ENCODE measurements at regions not wholly inside any gene's neighbourhood (a gene's known extent, or its start where the extent isn't known, plus 50 kb on each side); places are given as distances from the start of the nearest gene placed in this dataset.

DNA sequence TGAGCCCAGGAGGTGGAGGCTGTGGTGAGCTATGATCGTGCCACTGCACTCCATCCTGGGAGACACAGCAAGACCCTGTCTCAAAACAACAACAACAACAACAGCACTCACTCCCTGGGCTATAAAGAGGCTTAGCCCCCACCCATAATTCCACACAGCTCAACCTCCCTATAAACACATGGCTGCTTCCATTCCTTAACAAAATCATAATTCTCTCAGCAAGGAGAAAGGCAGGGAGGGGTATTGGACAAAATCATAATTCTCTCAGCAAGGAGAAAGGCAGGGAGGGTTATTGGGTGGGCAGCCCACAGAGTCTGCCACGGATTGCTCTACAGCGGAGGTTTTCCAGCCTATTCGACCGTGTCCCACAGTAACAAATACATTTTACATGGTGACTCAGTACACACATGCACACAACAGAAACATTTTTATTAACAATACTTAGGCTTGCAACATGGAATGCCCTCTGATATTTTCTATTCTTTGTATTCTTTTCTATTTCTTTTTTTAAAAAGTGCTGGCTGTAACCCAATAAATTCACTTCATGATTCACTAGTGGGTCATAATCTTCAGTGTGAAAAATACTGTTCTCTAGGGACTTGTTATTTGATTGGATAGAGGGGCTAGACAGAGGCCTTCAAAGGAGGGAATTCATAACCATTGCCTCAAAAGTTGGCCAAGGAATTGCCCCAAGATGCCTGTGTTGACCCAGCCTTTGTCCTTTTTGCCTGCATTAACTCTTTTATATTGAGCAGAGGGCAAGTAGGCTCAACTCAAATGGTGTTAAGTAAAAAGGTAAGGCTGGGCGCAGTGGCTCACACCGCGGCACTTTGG lies 50.6 kb upstream of the ZMYND8 start:
- Mint-ChIP-seq H3K27me3 (no peaks in the 10 kb centered on the region), H3K36me3 (ENCODE audit: low read depth) (no peaks in the 10 kb centered on the region), H3K27ac (no peak overlapping the region), H3K4me1 (peaks cover 4% of the 10 kb centered on the region), H3K9me3 (no peaks in the 10 kb centered on the region), H3K4me3 (no peak overlapping the region)
- CTCF ChIA-PET = interaction anchor here (0.6 to 3.3 kb wide), 3 partner anchors 23 to 155 kb away, joined by 5 to 12 read pairs (median 9); no protein-coding TSS in a partner anchor
- POLR2A ChIA-PET = no interaction called here
- DNase-seq = no peak

DNA sequence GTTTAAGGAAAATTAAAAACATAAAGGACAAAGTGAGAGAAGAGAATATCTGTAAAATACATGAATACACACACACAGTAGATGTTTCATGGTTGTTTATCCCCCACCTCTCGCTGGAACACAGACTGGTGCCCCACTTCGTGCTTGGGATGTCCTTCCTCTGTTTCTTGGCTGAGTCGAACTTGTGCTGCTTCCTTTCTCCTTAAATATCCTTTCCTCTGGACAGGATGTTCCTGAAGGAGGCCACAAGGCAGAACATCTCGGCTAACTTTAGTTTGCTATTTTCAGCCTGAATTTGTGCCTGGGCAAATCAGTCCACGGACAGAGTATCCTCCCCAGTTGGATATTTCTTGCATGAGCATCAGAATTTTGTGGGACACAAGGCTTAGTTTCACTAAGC lies 54.7 kb upstream of the ZMYND8 start:
- Mint-ChIP-seq H3K4me1 (peaks cover 28% of the 10 kb centered on the region), H3K27me3 (no peaks in the 10 kb centered on the region), H3K36me3 (ENCODE audit: low read depth) (peaks cover 10% of the 10 kb centered on the region), H3K9me3 (peaks cover 4% of the 10 kb centered on the region), H3K27ac (no peak overlapping the region), H3K4me3 (no peak overlapping the region)
- ChIA-PET CTCF (interaction anchor here (4.1 kb wide), 1 partner anchor 27 kb away, joined by 13 read pairs; no protein-coding TSS in a partner anchor), POLR2A (no interaction called here)
- no peak for DNase-seq

DNA sequence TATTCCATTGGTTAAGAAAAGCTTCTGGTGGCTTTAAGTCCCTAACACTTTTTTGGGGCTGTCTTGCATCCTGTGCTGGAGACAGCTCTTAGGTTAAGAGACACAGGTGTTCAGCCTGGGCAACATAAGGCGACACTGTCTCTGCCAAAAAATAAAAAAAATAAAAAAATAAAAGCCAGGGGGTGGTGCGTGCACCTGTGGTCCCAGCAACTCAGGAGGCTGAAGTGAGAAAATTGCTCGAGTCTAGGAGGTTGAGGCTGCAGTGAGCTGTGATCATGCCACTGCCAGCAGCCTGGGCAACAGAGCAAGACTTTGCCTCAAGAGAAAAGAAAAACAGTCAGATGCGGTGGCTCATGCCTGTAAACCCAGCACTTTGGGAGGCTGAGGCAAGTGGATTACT lies 55.6 kb upstream of the ZMYND8 start:
- peaks cover 10% of the 10 kb centered on the region for H3K36me3 Mint-ChIP-seq (ENCODE audit: low read depth)
- H3K4me3 Mint-ChIP-seq = no peak overlapping the region
- no peak for DNase-seq
- peaks cover 4% of the 10 kb centered on the region for H3K9me3 Mint-ChIP-seq
- H3K27ac Mint-ChIP-seq = peak overlapping the region; percentile 77
- H3K27me3 Mint-ChIP-seq = no peaks in the 10 kb centered on the region
- ChIA-PET POLR2A (no interaction called here), CTCF (interaction anchor here (0.7 to 4.1 kb wide), 6 partner anchors 9 to 199 kb away, joined by 3 to 13 read pairs (median 4); partner anchors contain the start of gene NCOA3)
- peaks cover 35% of the 10 kb centered on the region for H3K4me1 Mint-ChIP-seq

DNA sequence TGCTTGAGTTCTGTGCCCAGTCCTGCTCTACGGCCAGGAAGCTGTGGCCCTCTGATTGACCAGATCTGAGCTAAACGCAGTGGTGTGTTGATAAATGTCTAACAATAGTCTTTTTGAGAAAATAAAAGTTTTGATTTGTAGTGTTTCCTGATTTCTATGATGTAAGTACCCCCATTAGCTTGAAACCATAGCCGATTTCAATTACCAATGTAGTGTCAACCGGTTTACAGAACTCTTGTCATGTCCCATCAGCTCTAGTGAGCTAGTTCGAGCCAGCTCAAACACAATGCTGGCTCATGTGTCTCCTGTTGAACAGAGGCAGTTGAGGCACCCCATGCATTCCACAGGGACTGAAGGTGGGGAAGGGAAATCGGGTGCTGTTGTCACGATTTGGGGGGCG lies 56.7 kb upstream of the ZMYND8 start:
- Mint-ChIP-seq H3K36me3 (ENCODE audit: low read depth) (peaks cover 10% of the 10 kb centered on the region), H3K27me3 (no peaks in the 10 kb centered on the region), H3K4me1 (peaks cover 46% of the 10 kb centered on the region), H3K27ac (peak overlapping the region; percentile 77), H3K9me3 (peaks cover 4% of the 10 kb centered on the region), H3K4me3 (no peak overlapping the region)
- CTCF ChIA-PET = interaction anchor here (0.8 to 4.1 kb wide), 7 partner anchors 8 to 140 kb away, joined by 3 to 13 read pairs (median 4); partner anchors contain the start of gene NCOA3
- POLR2A ChIA-PET = interaction anchor here (0.6 to 1.0 kb wide), 2 partner anchors 29 to 57 kb away, joined by 4 to 7 read pairs; partner anchors contain the start of gene ZMYND8
- no peak for DNase-seq

DNA sequence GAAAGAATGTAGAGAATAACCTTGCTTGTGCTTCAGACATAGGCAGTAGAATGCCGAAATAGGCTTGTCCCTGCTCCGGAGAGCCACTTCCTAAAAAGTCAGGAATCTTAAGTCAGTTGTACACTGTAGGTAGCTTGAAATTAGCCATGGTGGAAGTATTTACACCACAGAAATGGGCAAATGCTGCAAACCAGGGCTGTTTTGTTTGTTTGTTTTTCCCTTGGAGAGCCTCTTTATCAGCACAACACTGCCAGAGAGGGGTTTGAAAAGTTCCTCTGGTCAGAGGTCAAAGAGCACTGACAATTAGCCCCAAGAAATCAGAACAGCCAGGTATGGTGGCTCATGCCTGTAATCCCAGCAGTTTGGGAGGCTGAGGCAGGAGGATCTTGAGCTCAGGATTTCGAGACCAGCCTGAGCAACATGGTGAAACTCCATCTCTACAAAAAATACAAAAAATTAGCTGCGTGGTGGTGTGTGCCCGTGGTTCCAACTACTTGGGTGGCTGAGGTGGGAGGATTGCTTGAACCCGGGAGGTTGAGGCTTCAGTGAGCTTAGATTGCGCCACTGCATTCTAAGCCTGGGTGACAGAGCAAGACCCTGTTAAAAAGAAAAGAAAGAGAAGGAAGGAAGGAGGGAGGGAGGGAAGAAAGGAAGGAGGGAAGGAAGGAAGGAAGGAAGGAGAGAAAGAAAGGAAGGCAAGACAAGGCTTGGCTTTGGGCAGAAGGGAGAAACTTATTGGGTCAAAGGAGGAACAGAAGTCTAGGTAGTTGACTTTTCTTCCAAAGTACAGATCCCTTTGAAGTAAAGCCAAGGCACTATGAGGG lies 61.0 kb upstream of the ZMYND8 start:
- H3K27ac Mint-ChIP-seq = peak overlapping the region; percentile 9
- no peak for DNase-seq
- ChIA-PET POLR2A (no interaction called here), CTCF (interaction anchor here (1.8 kb wide), 1 partner anchor 33 kb away, joined by 5 read pairs; no protein-coding TSS in a partner anchor)
- H3K9me3 Mint-ChIP-seq = peaks cover 4% of the 10 kb centered on the region
- peaks cover 2% of the 10 kb centered on the region for H3K27me3 Mint-ChIP-seq
- peaks cover 48% of the 10 kb centered on the region for H3K4me1 Mint-ChIP-seq
- H3K36me3 Mint-ChIP-seq (ENCODE audit: low read depth) = peaks cover 10% of the 10 kb centered on the region
- H3K4me3 Mint-ChIP-seq = no peak overlapping the region

DNA sequence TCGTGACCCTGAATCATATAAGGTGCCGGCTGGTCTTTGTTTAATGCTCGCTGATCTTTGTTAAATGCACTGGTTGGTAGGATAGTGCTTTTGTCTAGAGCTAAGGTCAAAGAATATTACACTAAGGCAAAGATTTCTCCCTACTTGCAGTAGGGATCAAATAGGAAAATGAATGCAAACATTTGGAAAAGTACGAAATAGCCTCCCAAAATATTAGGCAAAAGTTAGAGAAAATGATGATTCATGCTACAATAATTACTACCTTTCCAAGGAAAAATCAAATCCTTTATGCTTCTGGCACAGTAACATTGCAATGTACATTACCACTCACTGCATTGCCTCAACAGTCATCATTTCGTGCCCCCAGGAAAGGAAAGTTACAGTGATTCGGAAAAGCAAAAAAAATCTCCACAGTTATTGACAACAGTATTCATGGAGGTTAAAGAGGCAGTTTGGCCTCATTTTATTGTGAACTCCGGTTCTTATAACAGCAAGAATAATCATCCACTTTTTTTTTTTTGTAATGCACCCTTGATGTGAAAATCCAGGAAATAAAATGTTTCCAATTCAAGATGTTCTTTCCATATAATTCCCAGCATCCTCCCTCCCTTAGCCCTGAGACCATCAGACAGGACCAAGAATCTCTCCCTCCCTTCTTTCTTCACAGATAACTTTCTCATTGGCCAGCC lies 61.7 kb upstream of the ZMYND8 start:
- Mint-ChIP-seq H3K4me3 (no peak overlapping the region), H3K9me3 (peaks cover 4% of the 10 kb centered on the region), H3K4me1 (peaks cover 40% of the 10 kb centered on the region), H3K27ac (no peak overlapping the region), H3K36me3 (ENCODE audit: low read depth) (peaks cover 10% of the 10 kb centered on the region), H3K27me3 (peaks cover 2% of the 10 kb centered on the region)
- ChIA-PET POLR2A (no interaction called here), CTCF (interaction anchor here (0.6 to 1.8 kb wide), 4 partner anchors 34 to 224 kb away, joined by 5 to 7 read pairs (median 5); no protein-coding TSS in a partner anchor)
- DNase-seq = no peak

DNA sequence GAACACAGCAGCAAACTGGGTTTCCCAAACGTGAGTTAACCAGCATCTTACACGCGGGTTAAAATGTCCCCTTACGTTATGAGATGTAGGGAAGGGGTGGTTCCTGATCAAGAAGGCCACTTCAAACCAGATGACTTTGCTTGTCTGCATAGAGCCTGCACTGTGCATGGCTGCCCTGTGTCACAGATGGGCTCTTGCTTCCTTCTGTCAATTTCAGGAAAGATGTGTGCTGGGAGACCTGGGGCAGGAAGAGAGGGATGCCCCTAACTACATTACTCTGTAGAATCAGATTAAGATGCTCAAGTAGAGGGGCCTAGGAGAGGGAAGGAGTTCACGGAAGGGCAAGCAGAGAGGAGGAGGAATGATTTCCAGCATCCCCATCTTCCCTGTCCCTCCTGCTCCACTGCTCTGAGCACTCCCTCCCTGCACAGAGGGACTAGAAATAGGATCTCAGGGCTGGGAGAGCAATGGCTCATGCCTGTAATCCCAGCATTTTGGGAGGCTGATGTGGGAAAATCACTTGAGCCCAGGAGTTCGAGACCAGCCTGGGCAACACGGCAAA lies 63.5 kb upstream of the ZMYND8 start:
- Mint-ChIP-seq H3K27ac (no peak overlapping the region), H3K4me3 (no peak overlapping the region), H3K9me3 (peaks cover 4% of the 10 kb centered on the region), H3K27me3 (peaks cover 2% of the 10 kb centered on the region), H3K36me3 (ENCODE audit: low read depth) (peaks cover 8% of the 10 kb centered on the region), H3K4me1 (peaks cover 34% of the 10 kb centered on the region)
- CTCF ChIA-PET = no interaction called here
- POLR2A ChIA-PET = no interaction called here
- DNase-seq = no peak

DNA sequence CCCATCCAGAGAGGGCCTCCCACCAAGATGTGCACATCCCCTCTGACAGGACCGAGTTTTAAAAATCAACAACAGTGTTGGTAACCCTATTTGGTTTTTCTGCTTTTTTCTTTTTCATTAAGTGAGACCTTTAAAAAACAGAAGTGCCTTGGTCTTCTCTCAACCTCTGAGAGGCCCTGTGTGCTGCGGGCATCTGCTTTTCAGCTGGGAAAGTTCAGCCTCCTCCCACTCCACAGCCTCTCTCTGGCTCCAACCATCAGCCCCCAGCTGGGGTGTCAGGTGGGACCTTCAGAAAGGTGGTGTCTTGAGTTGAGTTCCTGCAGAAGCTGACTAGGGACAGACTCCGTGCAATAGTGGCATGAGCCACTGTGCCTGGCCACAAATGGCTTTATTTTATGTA lies 64.6 kb upstream of the ZMYND8 start:
- POLR2A ChIA-PET = no interaction called here
- Mint-ChIP-seq H3K4me1 (peaks cover 24% of the 10 kb centered on the region), H3K36me3 (ENCODE audit: low read depth) (no peaks in the 10 kb centered on the region), H3K27me3 (peaks cover 2% of the 10 kb centered on the region), H3K27ac (no peak overlapping the region), H3K9me3 (no peaks in the 10 kb centered on the region), H3K4me3 (no peak overlapping the region)
- DNase-seq = no peak
- CTCF ChIA-PET = interaction anchor here (1.3 to 1.5 kb wide), 2 partner anchors 9 to 11 kb away, joined by 3 to 4 read pairs; no protein-coding TSS in a partner anchor

DNA sequence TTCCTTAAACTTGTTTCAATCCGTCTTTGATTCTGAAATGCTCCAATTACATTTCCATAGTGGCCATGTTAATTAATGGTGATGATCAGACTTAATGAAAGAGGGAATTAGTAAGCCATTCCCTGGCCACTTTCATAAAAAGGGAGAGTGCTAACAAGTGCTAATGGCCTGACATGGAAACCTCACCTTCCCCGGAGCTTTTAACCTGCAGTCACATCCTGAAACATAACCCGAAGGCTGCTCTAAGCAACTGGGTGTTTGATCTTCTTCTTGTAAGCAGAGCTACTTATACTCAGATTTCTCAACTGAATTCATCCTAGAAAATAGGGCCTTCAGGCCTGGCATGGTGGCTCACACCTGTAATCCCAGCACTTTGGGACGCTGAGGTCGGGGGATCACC lies 67.1 kb upstream of the ZMYND8 start:
- H3K9me3 Mint-ChIP-seq = peaks cover 14% of the 10 kb centered on the region
- H3K27ac Mint-ChIP-seq = no peak overlapping the region
- no peak overlapping the region for H3K4me3 Mint-ChIP-seq
- H3K36me3 Mint-ChIP-seq (ENCODE audit: low read depth) = peaks cover 9% of the 10 kb centered on the region
- ChIA-PET POLR2A (no interaction called here), CTCF (interaction anchor here (0.9 to 1.4 kb wide), 2 partner anchors 11 to 22 kb away, joined by 3 read pairs; no protein-coding TSS in a partner anchor)
- H3K27me3 Mint-ChIP-seq = peaks cover 2% of the 10 kb centered on the region
- no peak for DNase-seq
- peaks cover 2% of the 10 kb centered on the region for H3K4me1 Mint-ChIP-seq

DNA sequence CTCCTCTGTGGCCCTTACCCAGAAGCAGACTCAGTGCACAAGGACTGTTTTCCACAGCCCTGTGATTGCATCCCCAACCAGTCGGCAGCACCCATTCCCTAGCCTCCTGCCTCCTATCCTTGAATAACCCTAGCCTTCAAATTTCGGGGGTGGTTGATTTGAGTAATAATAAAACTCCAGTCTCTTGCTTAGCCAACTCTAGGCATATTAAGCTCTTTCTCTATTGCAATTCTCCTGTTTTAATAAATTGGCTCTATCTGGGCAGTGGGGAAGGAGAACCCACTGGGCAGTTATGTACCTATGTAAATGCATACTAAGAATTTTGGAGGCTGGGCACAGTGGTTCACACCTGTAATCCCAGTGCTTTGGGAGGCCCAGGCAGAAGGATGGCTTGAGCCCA lies 70.6 kb upstream of the ZMYND8 start:
- Mint-ChIP-seq H3K9me3 (peaks cover 17% of the 10 kb centered on the region), H3K27ac (no peak overlapping the region), H3K4me3 (no peak overlapping the region), H3K36me3 (ENCODE audit: low read depth) (peaks cover 9% of the 10 kb centered on the region), H3K4me1 (no peaks in the 10 kb centered on the region), H3K27me3 (peaks cover 2% of the 10 kb centered on the region)
- no peak for DNase-seq
- POLR2A ChIA-PET = no interaction called here
- CTCF ChIA-PET = interaction anchor here (1.4 kb wide), 1 partner anchor 17 kb away, joined by 3 read pairs; no protein-coding TSS in a partner anchor

DNA sequence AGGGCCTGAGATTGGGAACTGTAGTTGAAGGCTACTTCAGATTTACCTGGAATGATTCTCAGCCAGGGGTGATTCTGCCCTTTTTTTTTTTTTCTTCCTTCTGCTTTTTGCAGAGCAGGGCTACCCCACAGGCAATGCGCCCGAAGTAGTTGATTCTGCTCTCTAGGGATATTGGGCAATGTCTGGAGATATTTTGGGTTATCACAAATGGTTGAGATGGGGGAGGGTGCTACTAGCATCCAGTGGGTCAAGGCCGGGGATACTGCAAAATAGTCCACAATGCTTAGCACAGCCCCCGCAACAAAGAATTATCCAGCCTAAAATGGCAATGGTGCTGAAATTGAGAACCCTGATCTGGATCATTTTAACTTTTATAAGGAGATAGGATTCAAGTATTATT lies 71.2 kb upstream of the ZMYND8 start:
- ChIA-PET CTCF (interaction anchor here (1.0 to 1.4 kb wide), 3 partner anchors 15 to 44 kb away, joined by 3 read pairs; no protein-coding TSS in a partner anchor), POLR2A (no interaction called here)
- no peak for DNase-seq
- Mint-ChIP-seq H3K9me3 (peaks cover 17% of the 10 kb centered on the region), H3K4me1 (no peaks in the 10 kb centered on the region), H3K4me3 (no peak overlapping the region), H3K36me3 (ENCODE audit: low read depth) (peaks cover 9% of the 10 kb centered on the region), H3K27me3 (peaks cover 2% of the 10 kb centered on the region), H3K27ac (no peak overlapping the region)

DNA sequence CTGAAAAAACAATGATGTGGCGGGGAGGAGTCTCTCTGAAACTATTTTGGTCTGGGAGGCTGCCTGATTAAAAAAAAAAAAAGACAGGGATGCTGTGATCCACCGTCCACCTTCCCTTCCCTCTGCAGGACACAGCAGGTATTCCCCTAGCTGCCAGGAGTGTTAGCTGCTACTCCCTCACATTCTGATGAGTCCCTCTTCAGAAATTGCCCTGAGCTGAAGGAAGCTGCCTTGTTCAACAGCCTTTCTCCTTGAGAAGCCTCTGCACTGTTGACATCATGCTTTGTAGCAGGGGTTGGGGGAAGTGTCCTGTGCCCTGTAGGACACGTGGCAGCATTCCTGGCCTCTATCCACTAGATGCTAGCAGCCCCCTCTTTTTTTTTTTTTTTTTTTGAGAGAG lies 71.7 kb upstream of the ZMYND8 start:
- CTCF ChIA-PET = interaction anchor here (0.7 to 1.3 kb wide), 4 partner anchors 11 to 88 kb away, joined by 3 read pairs; no protein-coding TSS in a partner anchor
- Mint-ChIP-seq H3K36me3 (ENCODE audit: low read depth) (peaks cover 9% of the 10 kb centered on the region), H3K27me3 (peaks cover 4% of the 10 kb centered on the region), H3K4me3 (no peak overlapping the region), H3K4me1 (no peaks in the 10 kb centered on the region), H3K27ac (no peak overlapping the region), H3K9me3 (peaks cover 17% of the 10 kb centered on the region)
- no peak for DNase-seq
- POLR2A ChIA-PET = no interaction called here

All from activated CD4-positive, alpha-beta T cell treated with anti-CD3 and anti-CD28 coated beads, Interleukin-2, amount 10 ng/mL, durations not matched to agents 7 days and 5 days (primary cell).